Astrocyte (in vitro differentiated cells and primary cell): ENCODE measurements at regions not wholly inside any gene's neighbourhood (a gene's known extent, or its start where the extent isn't known, plus 50 kb on each side); places are given as distances from the start of the nearest gene placed in this dataset.

Experiments used
- DNase-seq: peaks from one replicate; pipeline ENCODE4 v3.0.0-alpha.2; 2010; ENCODE audit warnings: low read depth
- FAIRE-seq: peaks from 2 replicates; lab custom pipeline; 2011; peaks lifted over from hg19 to GRCh38; lab: Jason Lieb, UNC
- H2AFZ ChIP-seq: 2 replicates; pipeline ENCODE4 v1.6.0; 2012; ENCODE audit warnings: low read depth, low read length, inconsistent platforms
- H3K27ac ChIP-seq: 2 replicates; pipeline ENCODE4 v1.5.1; 2011; ENCODE audit warnings: low read depth, low read length, inconsistent platforms
- H3K27me3 ChIP-seq: 2 replicates; pipeline ENCODE4 v1.6.0; 2011; ENCODE audit warnings: low read length, inconsistent platforms; ENCODE audit not compliant: insufficient read depth
- H3K36me3 ChIP-seq: 2 replicates; pipeline ENCODE4 v1.5.1; 2011; ENCODE audit warnings: low read length, inconsistent platforms; ENCODE audit not compliant: insufficient read depth
- H3K4me1 ChIP-seq: 2 replicates; pipeline ENCODE4 v1.5.1; 2011; ENCODE audit warnings: low read length, inconsistent platforms; ENCODE audit not compliant: insufficient read depth
- H3K4me2 ChIP-seq: 2 replicates; pipeline ENCODE4 v1.6.0; 2012; ENCODE audit warnings: low read length, inconsistent platforms
- H3K4me3 ChIP-seq: 2 replicates; pipeline ENCODE4 v1.5.1; 2011; ENCODE audit warnings: low read depth, mild to moderate bottlenecking, low read length, inconsistent platforms; ENCODE audit not compliant: insufficient read depth
- H3K79me2 ChIP-seq: 2 replicates; pipeline ENCODE4 v1.6.0; 2012; ENCODE audit warnings: mild to moderate bottlenecking, low read length, inconsistent platforms; ENCODE audit not compliant: insufficient read depth
- H3K9ac ChIP-seq: 2 replicates; pipeline ENCODE4 v1.6.0; 2012; ENCODE audit warnings: mild to moderate bottlenecking, low read length, inconsistent platforms
- H3K9me3 ChIP-seq: 2 replicates; pipeline ENCODE4 v1.5.1; 2012; ENCODE audit warnings: low read depth, mild to moderate bottlenecking, low read length, inconsistent platforms; ENCODE audit not compliant: insufficient read depth
- H4K20me1 ChIP-seq: 2 replicates; pipeline ENCODE4 v1.6.0; 2012; ENCODE audit warnings: low read length, inconsistent platforms; ENCODE audit not compliant: insufficient read depth
- H3K27ac Mint-ChIP-seq: one replicate; pipeline ENCODE4 v1.8.0; 2021; ENCODE audit warnings: mild to moderate bottlenecking, mixed read lengths; ENCODE audit not compliant: unreplicated experiment
- H3K27me3 Mint-ChIP-seq: one replicate; pipeline ENCODE4 v1.8.0; 2021; ENCODE audit warnings: low read depth, mixed read lengths; ENCODE audit not compliant: unreplicated experiment
- H3K36me3 Mint-ChIP-seq: one replicate; pipeline ENCODE4 v1.8.0; 2021; ENCODE audit warnings: low read depth, mixed read lengths; ENCODE audit not compliant: unreplicated experiment
- H3K4me1 Mint-ChIP-seq: one replicate; pipeline ENCODE4 v1.8.0; 2021; ENCODE audit warnings: low read depth, mixed read lengths; ENCODE audit not compliant: unreplicated experiment
- H3K4me3 Mint-ChIP-seq: one replicate; pipeline ENCODE4 v1.8.0; 2021; ENCODE audit warnings: mild to moderate bottlenecking, moderate library complexity, mixed read lengths; ENCODE audit not compliant: unreplicated experiment
- H3K9me3 Mint-ChIP-seq: one replicate; pipeline ENCODE4 v1.8.0; 2021; ENCODE audit warnings: mild to moderate bottlenecking, mixed read lengths; ENCODE audit not compliant: unreplicated experiment
- EZH2 ChIP-seq: IDR thresholded peaks from 2 replicates; pipeline ENCODE4 v1.6.1; 2012; ENCODE audit warnings: mild to moderate bottlenecking, low read length, inconsistent platforms; ENCODE audit not compliant: insufficient read depth
- TF ChIP-seq, protein P1 (sequence below): IDR thresholded peaks from 2 replicates; pipeline ENCODE4 v1.5.1; 2011; ENCODE audit warnings: low read depth, mild to moderate bottlenecking, inconsistent platforms, low read length, moderate library complexity; ENCODE audit not compliant: insufficient read depth

DNA sequence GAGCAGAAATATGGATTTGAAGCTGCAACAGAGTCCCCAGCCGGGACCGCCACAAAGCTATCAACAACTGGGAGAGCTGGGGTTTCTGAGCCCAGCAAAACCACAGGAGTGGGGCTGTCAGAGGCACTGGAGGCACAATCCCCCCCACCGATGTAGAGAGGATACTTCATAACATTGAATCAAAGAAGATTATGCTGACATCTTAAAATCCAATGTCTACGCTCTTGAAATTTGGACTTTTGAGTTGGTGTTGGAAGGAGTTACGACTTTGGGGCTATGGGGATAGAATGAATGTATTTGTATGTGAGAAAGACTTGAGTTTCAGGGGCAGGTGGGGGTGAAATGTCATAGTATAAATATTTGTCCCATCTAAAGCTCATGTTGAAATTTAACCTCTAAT lies 1121.6 kb upstream of the CDH8 start:
- no peak overlapping the region for H3K4me3 Mint-ChIP-seq
- H3K4me1 Mint-ChIP-seq, result no peaks in the 10 kb centered on the region
- Histone ChIP-seq H2AFZ (no peak overlapping the region), H3K4me2 (no peak overlapping the region), H4K20me1 (no peaks in the 10 kb centered on the region), H3K27me3 (no peaks in the 10 kb centered on the region), H3K4me1 (no peaks in the 10 kb centered on the region), H3K79me2 (no peaks in the 10 kb centered on the region), H3K27ac (no peak overlapping the region), H3K4me3 (no peak overlapping the region), H3K9ac (no peak overlapping the region), H3K36me3 (no peaks in the 10 kb centered on the region), H3K9me3 (no peaks in the 10 kb centered on the region)
- no peaks in the 10 kb centered on the region for H3K36me3 Mint-ChIP-seq
- no peak overlapping the region for H3K27ac Mint-ChIP-seq
- FAIRE-seq, result no peak
- no peaks in the 10 kb centered on the region for H3K9me3 Mint-ChIP-seq
- no peak for DNase-seq
- H3K27me3 Mint-ChIP-seq, result no peaks in the 10 kb centered on the region
- TF ChIP-seq, protein P1, sequence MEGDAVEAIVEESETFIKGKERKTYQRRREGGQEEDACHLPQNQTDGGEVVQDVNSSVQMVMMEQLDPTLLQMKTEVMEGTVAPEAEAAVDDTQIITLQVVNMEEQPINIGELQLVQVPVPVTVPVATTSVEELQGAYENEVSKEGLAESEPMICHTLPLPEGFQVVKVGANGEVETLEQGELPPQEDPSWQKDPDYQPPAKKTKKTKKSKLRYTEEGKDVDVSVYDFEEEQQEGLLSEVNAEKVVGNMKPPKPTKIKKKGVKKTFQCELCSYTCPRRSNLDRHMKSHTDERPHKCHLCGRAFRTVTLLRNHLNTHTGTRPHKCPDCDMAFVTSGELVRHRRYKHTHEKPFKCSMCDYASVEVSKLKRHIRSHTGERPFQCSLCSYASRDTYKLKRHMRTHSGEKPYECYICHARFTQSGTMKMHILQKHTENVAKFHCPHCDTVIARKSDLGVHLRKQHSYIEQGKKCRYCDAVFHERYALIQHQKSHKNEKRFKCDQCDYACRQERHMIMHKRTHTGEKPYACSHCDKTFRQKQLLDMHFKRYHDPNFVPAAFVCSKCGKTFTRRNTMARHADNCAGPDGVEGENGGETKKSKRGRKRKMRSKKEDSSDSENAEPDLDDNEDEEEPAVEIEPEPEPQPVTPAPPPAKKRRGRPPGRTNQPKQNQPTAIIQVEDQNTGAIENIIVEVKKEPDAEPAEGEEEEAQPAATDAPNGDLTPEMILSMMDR, result no peak
- TF ChIP-seq EZH2, result no peak

GRCh38 chr16:63146251-63146650 lies 1110.0 kb upstream of the CDH8 start:
- Histone ChIP-seq H3K4me3 (no peak overlapping the region), H3K9ac (no peak overlapping the region), H4K20me1 (no peaks in the 10 kb centered on the region), H3K4me2 (no peak overlapping the region), H3K27ac (no peak overlapping the region), H3K36me3 (no peaks in the 10 kb centered on the region), H3K27me3 (no peaks in the 10 kb centered on the region), H2AFZ (no peak overlapping the region), H3K9me3 (peaks cover 3% of the 10 kb centered on the region), H3K4me1 (no peaks in the 10 kb centered on the region), H3K79me2 (no peaks in the 10 kb centered on the region)
- no peaks in the 10 kb centered on the region for H3K4me1 Mint-ChIP-seq
- H3K27me3 Mint-ChIP-seq, result no peaks in the 10 kb centered on the region
- FAIRE-seq (no peak), DNase-seq (no peak)
- TF ChIP-seq, protein P1, result no peak
- TF ChIP-seq EZH2, result no peak
- H3K4me3 Mint-ChIP-seq, result no peak overlapping the region
- no peaks in the 10 kb centered on the region for H3K36me3 Mint-ChIP-seq
- no peaks in the 10 kb centered on the region for H3K9me3 Mint-ChIP-seq
- no peak overlapping the region for H3K27ac Mint-ChIP-seq

DNA sequence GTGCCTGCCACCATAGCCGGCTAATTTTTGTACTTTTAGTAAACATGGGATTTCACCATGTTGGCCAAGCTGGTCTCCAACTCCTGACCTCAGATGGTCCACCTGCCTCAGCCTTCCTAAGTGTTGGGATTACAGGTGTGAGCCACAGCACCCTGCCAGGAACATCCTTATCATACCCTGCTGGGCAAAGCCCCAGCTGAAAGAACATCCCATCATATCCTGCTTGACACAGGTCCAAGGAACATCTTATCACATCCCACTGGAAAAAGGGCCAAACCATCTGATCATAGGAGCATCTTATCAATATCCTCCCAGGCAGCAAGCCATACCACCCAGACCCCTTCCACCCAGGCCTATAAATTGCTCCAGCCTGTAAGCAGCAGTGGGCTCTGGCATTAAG lies 1109.2 kb upstream of the CDH8 start:
- no peaks in the 10 kb centered on the region for H3K4me1 Mint-ChIP-seq
- no peak overlapping the region for H3K27ac Mint-ChIP-seq
- Histone ChIP-seq H3K9me3 (peaks cover 3% of the 10 kb centered on the region), H3K79me2 (no peaks in the 10 kb centered on the region), H2AFZ (no peak overlapping the region), H3K4me1 (no peaks in the 10 kb centered on the region), H3K36me3 (no peaks in the 10 kb centered on the region), H4K20me1 (no peaks in the 10 kb centered on the region), H3K4me3 (no peak overlapping the region), H3K9ac (no peak overlapping the region), H3K27ac (no peak overlapping the region), H3K27me3 (no peaks in the 10 kb centered on the region), H3K4me2 (no peak overlapping the region)
- no peaks in the 10 kb centered on the region for H3K36me3 Mint-ChIP-seq
- no peak for DNase-seq
- no peaks in the 10 kb centered on the region for H3K9me3 Mint-ChIP-seq
- H3K27me3 Mint-ChIP-seq, result no peaks in the 10 kb centered on the region
- TF ChIP-seq EZH2, result no peak
- TF ChIP-seq, protein P1, result no peak
- FAIRE-seq, result no peak
- H3K4me3 Mint-ChIP-seq, result no peak overlapping the region
